ENCODE measurements at regions not wholly inside any gene's neighbourhood (a gene's known extent, or its start where the extent isn't known, plus 50 kb on each side); places are given as distances from the start of the nearest gene placed in this dataset.

GRCh38 chrX:6757631-6758030 lies 222.7 kb upstream of the VCX3A start:
- no peaks in the 10 kb centered on the region for H3K4me1 ChIP-seq (ENCODE audit: control insufficient read depth in 2 of 3, insufficient read depth in 2 of 3, low read depth in 1 of 3, low read length in 3 of 3)
- FAIRE-seq (no peak), DNase-seq (no peak)
- no peaks in the 10 kb centered on the region for H3K27me3 ChIP-seq (ENCODE audit: control insufficient read depth, insufficient read depth, low read length)
- no peak overlapping the region for H3K4me3 ChIP-seq (ENCODE audit: low read length in 3 of 3)
- no peak for TF ChIP-seq CTCF (IDR thresholded peaks at IDR 0.05; ENCODE audit: borderline replicate concordance, extremely low read depth, insufficient read depth)
- no peak overlapping the region for H3K9ac ChIP-seq (ENCODE audit: low read length in 3 of 3)
- H3K36me3 ChIP-seq (ENCODE audit: control insufficient read depth in 2 of 3, insufficient read depth in 3 of 3, low read length in 3 of 3) = no peaks in the 10 kb centered on the region
- intact Hi-C loops (cut with DNase I) = no loop called here
- H3K27ac ChIP-seq (ENCODE audit: low read depth in 2 of 2, low read length in 2 of 2) = no peak overlapping the region
- H3K9me3 ChIP-seq (ENCODE audit: control insufficient read depth in 2 of 3, insufficient read depth in 1 of 3, low read length in 3 of 3) = no peaks in the 10 kb centered on the region

GRCh38 chrX:6748595-6748994 lies 213.7 kb upstream of the VCX3A start:
- no peak overlapping the region for H3K27ac ChIP-seq (ENCODE audit: low read depth in 2 of 2, low read length in 2 of 2)
- intact Hi-C loops (cut with DNase I) = no loop called here
- no peaks in the 10 kb centered on the region for H3K27me3 ChIP-seq (ENCODE audit: control insufficient read depth, insufficient read depth, low read length)
- no peaks in the 10 kb centered on the region for H3K9me3 ChIP-seq (ENCODE audit: control insufficient read depth in 2 of 3, insufficient read depth in 1 of 3, low read length in 3 of 3)
- no peak overlapping the region for H3K9ac ChIP-seq (ENCODE audit: low read length in 3 of 3)
- H3K4me1 ChIP-seq (ENCODE audit: control insufficient read depth in 2 of 3, insufficient read depth in 2 of 3, low read depth in 1 of 3, low read length in 3 of 3) = no peaks in the 10 kb centered on the region
- DNase-seq = no peak
- no peak for TF ChIP-seq CTCF (IDR thresholded peaks at IDR 0.05; ENCODE audit: borderline replicate concordance, extremely low read depth, insufficient read depth)
- no peak for FAIRE-seq
- H3K4me3 ChIP-seq (ENCODE audit: low read length in 3 of 3) = no peak overlapping the region
- no peaks in the 10 kb centered on the region for H3K36me3 ChIP-seq (ENCODE audit: control insufficient read depth in 2 of 3, insufficient read depth in 3 of 3, low read length in 3 of 3)

GRCh38 chrX:6738518-6739470 lies 203.9 kb upstream of the VCX3A start:
- Histone ChIP-seq H3K36me3 (ENCODE audit: control insufficient read depth in 2 of 3, insufficient read depth in 3 of 3, low read length in 3 of 3) (no peaks in the 10 kb centered on the region), H3K9me3 (ENCODE audit: control insufficient read depth in 2 of 3, insufficient read depth in 1 of 3, low read length in 3 of 3) (peaks cover 0 to 2% (median 0%) of the 10 kb centered on the region in 3 donors), H3K4me1 (ENCODE audit: control insufficient read depth in 2 of 3, insufficient read depth in 2 of 3, low read depth in 1 of 3, low read length in 3 of 3) (no peaks in the 10 kb centered on the region), H3K4me3 (ENCODE audit: low read length in 3 of 3) (no peak overlapping the region), H3K27ac (ENCODE audit: low read depth in 2 of 2, low read length in 2 of 2) (no peak overlapping the region), H3K27me3 (ENCODE audit: control insufficient read depth, insufficient read depth, low read length) (no peaks in the 10 kb centered on the region), H3K9ac (ENCODE audit: low read length in 3 of 3) (no peak overlapping the region)
- DNase-seq (no peak), FAIRE-seq (no peak)
- intact Hi-C loops (cut with DNase I) = no loop called here
- no peak for TF ChIP-seq CTCF (IDR thresholded peaks at IDR 0.05; ENCODE audit: borderline replicate concordance, extremely low read depth, insufficient read depth)

Data from kidney (tissue), 13 donors.